Right lobe of liver (tissue), 4 donors: ENCODE measurements at regions not wholly inside any gene's neighbourhood (a gene's known extent, or its start where the extent isn't known, plus 50 kb on each side); places are given as distances from the start of the nearest gene placed in this dataset.

Experiments
- POLR2A ChIP-seq: fragments of 450-650 bp; IDR thresholded peaks from one replicate; pipeline ENCODE4 v1.6.1; 2017; ENCODE audit warnings: antibody characterized with exemption, mild to moderate bottlenecking
- TF ChIP-seq, protein P1 (sequence below), 4 donors: fragments of 200-600 bp in 3 of 4; fragments of 450-650 bp in 1 of 4; IDR thresholded peaks; one replicate each; pipeline versions ENCODE4 v1.5.1 to v1.8.0; 2016 to 2022; ENCODE audit warnings: antibody characterized with exemption in 4 of 4, mild to moderate bottlenecking in 2 of 4
- donor health status: DM: no; HTN: no; CAD: no.
- donor health status: DM: no; HTN: no; CAD: no.
- donor health status: DM: no; HTN: yes; CAD: no.

GRCh38 chr1:238409191-238409850 lies 518.6 kb upstream of the ZP4 start:
- TF ChIP-seq, protein P1, sequence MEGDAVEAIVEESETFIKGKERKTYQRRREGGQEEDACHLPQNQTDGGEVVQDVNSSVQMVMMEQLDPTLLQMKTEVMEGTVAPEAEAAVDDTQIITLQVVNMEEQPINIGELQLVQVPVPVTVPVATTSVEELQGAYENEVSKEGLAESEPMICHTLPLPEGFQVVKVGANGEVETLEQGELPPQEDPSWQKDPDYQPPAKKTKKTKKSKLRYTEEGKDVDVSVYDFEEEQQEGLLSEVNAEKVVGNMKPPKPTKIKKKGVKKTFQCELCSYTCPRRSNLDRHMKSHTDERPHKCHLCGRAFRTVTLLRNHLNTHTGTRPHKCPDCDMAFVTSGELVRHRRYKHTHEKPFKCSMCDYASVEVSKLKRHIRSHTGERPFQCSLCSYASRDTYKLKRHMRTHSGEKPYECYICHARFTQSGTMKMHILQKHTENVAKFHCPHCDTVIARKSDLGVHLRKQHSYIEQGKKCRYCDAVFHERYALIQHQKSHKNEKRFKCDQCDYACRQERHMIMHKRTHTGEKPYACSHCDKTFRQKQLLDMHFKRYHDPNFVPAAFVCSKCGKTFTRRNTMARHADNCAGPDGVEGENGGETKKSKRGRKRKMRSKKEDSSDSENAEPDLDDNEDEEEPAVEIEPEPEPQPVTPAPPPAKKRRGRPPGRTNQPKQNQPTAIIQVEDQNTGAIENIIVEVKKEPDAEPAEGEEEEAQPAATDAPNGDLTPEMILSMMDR (IDR thresholded peaks at IDR 0.05), result no peak
- no peak for TF ChIP-seq POLR2A
